CD4-positive, alpha-beta T cell (primary cell): ENCODE measurements at regions not wholly inside any gene's neighbourhood (a gene's known extent, or its start where the extent isn't known, plus 50 kb on each side); places are given as distances from the start of the nearest gene placed in this dataset.

ENCODE experiments used
- ATAC-seq: fragments of 200-7000 bp; cut with Tn5 transposase; one replicate; pipeline ENCODE4 v1.10.0; 2022; ENCODE audit warnings: mild to moderate bottlenecking; ENCODE audit not compliant: poor library complexity
- CTCF ChIA-PET: fragments of 350-600 bp; sonication (Branson Sonifier 250); formaldehyde crosslinking; loops from one replicate; lab custom pipeline; 2021; ENCODE audit warnings: antibody characterized with exemption, inconsistent platforms; lab: Charles Lee
- POLR2A ChIA-PET: fragments of 350-600 bp; sonication (Branson Sonifier 250); formaldehyde crosslinking; loops from one replicate; lab custom pipeline; 2021; ENCODE audit warnings: antibody characterized with exemption, inconsistent platforms; lab: Charles Lee
- DNase-seq, 14 experiments: peaks; one replicate each; pipeline ENCODE4 v3.0.0-alpha.2; 2013 to 2020; ENCODE audit warnings: mixed read lengths in 2 of 14
- H3K27ac ChIP-seq, 2 donors: one replicate each; pipeline versions ENCODE4 v1.5.1 to v1.7.0; 2013; ENCODE audit warnings: low read length in 2 of 2, low read depth in 1 of 2, mild to moderate bottlenecking in 1 of 2
- H3K27me3 ChIP-seq, 2 experiments: 1 replicate in 1 of 2; 2 replicates in 1 of 2; pipeline versions ENCODE4 v1.6.1 to v1.7.0; 2013; ENCODE audit warnings: low read length in 2 of 2, control low read depth in 1 of 2, mild to moderate bottlenecking in 1 of 2, moderate library complexity in 1 of 2; ENCODE audit not compliant: insufficient read depth in 2 of 2, control insufficient read depth in 1 of 2
- H3K36me3 ChIP-seq: one replicate; pipeline ENCODE4 v1.6.1; 2013; ENCODE audit warnings: low read length, control low read depth; ENCODE audit not compliant: insufficient read depth
- H3K4me1 ChIP-seq: one replicate; pipeline ENCODE4 v1.6.1; 2013; ENCODE audit warnings: low read length, control low read depth; ENCODE audit not compliant: insufficient read depth
- H3K4me3 ChIP-seq: one replicate; pipeline ENCODE4 v1.5.1; 2013; ENCODE audit warnings: mild to moderate bottlenecking, low read length, moderate library complexity
- H3K9me3 ChIP-seq, 2 experiments: 1 replicate in 1 of 2; 2 replicates in 1 of 2; pipeline versions ENCODE4 v1.6.1 to v1.7.0; 2013; ENCODE audit warnings: low read length in 2 of 2, mild to moderate bottlenecking in 2 of 2, control low read depth in 1 of 2, moderate library complexity in 1 of 2; ENCODE audit not compliant: control insufficient read depth in 1 of 2, insufficient read depth in 1 of 2
- H3K27ac Mint-ChIP-seq: one replicate; pipeline ENCODE4 v1.8.0; 2020; ENCODE audit warnings: mixed read lengths
- H3K27me3 Mint-ChIP-seq: one replicate; pipeline ENCODE4 v1.8.0; 2021; ENCODE audit warnings: mixed read lengths
- H3K36me3 Mint-ChIP-seq: one replicate; pipeline ENCODE4 v1.8.0; 2021; ENCODE audit warnings: low read depth, mixed read lengths
- H3K4me1 Mint-ChIP-seq: one replicate; pipeline ENCODE4 v1.8.0; 2021; ENCODE audit warnings: low read depth, mixed read lengths
- H3K4me3 Mint-ChIP-seq: one replicate; pipeline ENCODE4 v1.8.0; 2020; ENCODE audit warnings: mild to moderate bottlenecking, mixed read lengths
- H3K9me3 Mint-ChIP-seq: one replicate; pipeline ENCODE4 v1.8.0; 2020; ENCODE audit warnings: mixed read lengths
- intact Hi-C, 2 experiments: fragments of 100-400 bp; cut with DNase I in 1 of 2; cut with micrococcal nuclease in 1 of 2; formaldehyde crosslinking; loops; one replicate each; pipeline versions ENCODE4 v1.15.1 to v1.9.0; 2023 to 2025; cut with DNase I, micrococcal nuclease
- TF ChIP-seq, protein P1 (sequence below): fragments of 200-600 bp; IDR thresholded peaks from one replicate; pipeline ENCODE4 v1.8.0; 2022; ENCODE audit warnings: antibody characterized with exemption, mild to moderate bottlenecking

DNA sequence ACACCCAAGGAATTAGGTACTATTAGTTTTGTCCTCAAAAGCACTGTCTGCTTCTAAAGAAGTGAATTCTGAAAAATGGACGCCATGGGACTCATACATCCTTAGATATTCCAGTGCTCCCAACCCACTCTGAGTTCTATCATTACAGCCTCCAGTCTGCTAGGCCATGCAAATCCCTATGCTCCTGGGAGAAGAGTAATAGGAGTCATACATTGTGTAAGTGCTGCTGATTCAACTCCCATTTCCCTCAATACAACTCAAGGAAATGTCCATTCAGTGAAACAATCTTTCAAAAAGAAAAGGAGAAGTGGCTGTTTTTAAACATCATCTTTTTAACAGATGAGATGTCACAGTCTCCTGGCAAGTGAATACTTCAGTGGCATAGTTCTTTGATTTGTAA, 590.2 kb upstream of the LRRC4C start:
- Mint-ChIP-seq H3K4me1 (no peaks in the 10 kb centered on the region), H3K27ac (no peak overlapping the region), H3K4me3 (no peak overlapping the region), H3K36me3 (no peaks in the 10 kb centered on the region), H3K27me3 (no peaks in the 10 kb centered on the region), H3K9me3 (peaks cover 3% of the 10 kb centered on the region)
- H3K4me3 ChIP-seq = no peak overlapping the region
- H3K36me3 ChIP-seq = no peaks in the 10 kb centered on the region
- DNase-seq = no peak
- peaks cover 0 to 5% of the 10 kb centered on the region in 2 experiments for H3K9me3 ChIP-seq
- no peak for ATAC-seq
- intact Hi-C loops = no loop called here
- ChIA-PET CTCF (no interaction called here), POLR2A (no interaction called here)
- no peak overlapping the region for H3K27ac ChIP-seq
- TF ChIP-seq, protein P1, sequence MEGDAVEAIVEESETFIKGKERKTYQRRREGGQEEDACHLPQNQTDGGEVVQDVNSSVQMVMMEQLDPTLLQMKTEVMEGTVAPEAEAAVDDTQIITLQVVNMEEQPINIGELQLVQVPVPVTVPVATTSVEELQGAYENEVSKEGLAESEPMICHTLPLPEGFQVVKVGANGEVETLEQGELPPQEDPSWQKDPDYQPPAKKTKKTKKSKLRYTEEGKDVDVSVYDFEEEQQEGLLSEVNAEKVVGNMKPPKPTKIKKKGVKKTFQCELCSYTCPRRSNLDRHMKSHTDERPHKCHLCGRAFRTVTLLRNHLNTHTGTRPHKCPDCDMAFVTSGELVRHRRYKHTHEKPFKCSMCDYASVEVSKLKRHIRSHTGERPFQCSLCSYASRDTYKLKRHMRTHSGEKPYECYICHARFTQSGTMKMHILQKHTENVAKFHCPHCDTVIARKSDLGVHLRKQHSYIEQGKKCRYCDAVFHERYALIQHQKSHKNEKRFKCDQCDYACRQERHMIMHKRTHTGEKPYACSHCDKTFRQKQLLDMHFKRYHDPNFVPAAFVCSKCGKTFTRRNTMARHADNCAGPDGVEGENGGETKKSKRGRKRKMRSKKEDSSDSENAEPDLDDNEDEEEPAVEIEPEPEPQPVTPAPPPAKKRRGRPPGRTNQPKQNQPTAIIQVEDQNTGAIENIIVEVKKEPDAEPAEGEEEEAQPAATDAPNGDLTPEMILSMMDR = no peak
- H3K4me1 ChIP-seq = no peaks in the 10 kb centered on the region
- H3K27me3 ChIP-seq = no peaks in the 10 kb centered on the region

DNA sequence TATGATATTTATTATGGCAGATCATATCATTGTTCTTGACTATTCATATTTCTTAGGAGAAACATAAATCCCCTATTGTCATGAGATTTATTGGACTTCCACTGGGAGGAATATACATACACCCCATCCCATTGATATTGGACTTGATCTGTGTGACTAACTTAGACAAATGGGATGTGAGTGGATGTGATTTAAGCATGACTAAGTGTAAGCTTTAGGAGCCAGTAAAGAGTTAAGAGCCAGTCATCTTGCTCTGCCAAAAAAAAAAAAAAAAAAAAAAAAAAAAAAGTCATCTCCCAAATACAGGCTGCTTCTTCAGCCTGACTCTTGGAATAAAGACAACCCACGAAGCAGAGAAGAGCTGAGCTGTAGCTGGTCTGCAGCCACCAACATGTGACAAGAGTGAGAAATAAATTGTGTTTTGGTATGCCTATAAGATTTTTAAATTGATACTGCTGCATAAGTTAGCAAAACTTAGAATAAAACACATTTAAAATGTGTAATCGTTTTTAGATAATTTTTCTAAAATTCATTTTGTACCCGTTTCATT, 595.0 kb upstream of the LRRC4C start:
- Mint-ChIP-seq H3K36me3 (no peaks in the 10 kb centered on the region), H3K9me3 (no peaks in the 10 kb centered on the region), H3K27ac (no peak overlapping the region), H3K4me3 (no peak overlapping the region), H3K4me1 (no peaks in the 10 kb centered on the region), H3K27me3 (no peaks in the 10 kb centered on the region)
- TF ChIP-seq, protein P1 = no peak
- ATAC-seq = no peak
- Histone ChIP-seq H3K36me3 (no peaks in the 10 kb centered on the region), H3K4me3 (no peak overlapping the region), H3K9me3 (no peaks in the 10 kb centered on the region), H3K27me3 (no peaks in the 10 kb centered on the region), H3K4me1 (no peaks in the 10 kb centered on the region), H3K27ac (no peak overlapping the region)
- DNase-seq = no peak
- POLR2A ChIA-PET = no interaction called here
- CTCF ChIA-PET = no interaction called here
- intact Hi-C loops = no loop called here

DNA sequence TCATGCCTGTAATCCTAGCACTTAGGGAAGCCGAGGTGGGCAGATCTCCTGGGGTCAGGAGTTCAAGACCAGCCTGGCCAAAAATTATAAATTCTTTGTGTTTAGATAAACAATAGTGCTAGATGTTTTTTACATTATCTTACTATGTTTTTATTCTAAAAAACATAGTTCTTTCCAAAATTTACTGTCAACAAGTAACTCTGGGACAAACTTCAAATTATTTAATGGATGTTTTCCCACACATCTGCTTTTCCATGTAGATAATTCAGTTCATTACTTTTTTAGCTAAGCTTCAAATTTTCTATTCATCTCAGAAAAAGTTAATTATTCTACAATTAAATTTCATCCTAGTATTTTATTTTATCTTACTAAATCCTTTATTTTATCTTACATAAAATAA, 596.2 kb upstream of the LRRC4C start:
- ChIA-PET POLR2A (no interaction called here), CTCF (no interaction called here)
- Mint-ChIP-seq H3K4me1 (no peaks in the 10 kb centered on the region), H3K4me3 (no peak overlapping the region), H3K27me3 (no peaks in the 10 kb centered on the region), H3K27ac (no peak overlapping the region), H3K36me3 (no peaks in the 10 kb centered on the region), H3K9me3 (no peaks in the 10 kb centered on the region)
- Histone ChIP-seq H3K9me3 (no peaks in the 10 kb centered on the region), H3K27ac (no peak overlapping the region), H3K27me3 (no peaks in the 10 kb centered on the region), H3K36me3 (no peaks in the 10 kb centered on the region), H3K4me3 (no peak overlapping the region), H3K4me1 (no peaks in the 10 kb centered on the region)
- intact Hi-C loops = no loop called here
- ATAC-seq (no peak), DNase-seq (no peak)
- TF ChIP-seq, protein P1 = no peak
